Ectodermal cell (in vitro differentiated cells): ENCODE measurements at regions not wholly inside any gene's neighbourhood (a gene's known extent, or its start where the extent isn't known, plus 50 kb on each side); places are given as distances from the start of the nearest gene placed in this dataset.

Experiments used
- H3K27ac ChIP-seq: 2 replicates; pipeline ENCODE4 v1.7.0; 2013; ENCODE audit warnings: mild to moderate bottlenecking, low read depth, low read length; ENCODE audit not compliant: insufficient read depth, poor library complexity, severe bottlenecking
- H3K27me3 ChIP-seq: 2 replicates; pipeline ENCODE4 v1.7.0; 2013; ENCODE audit warnings: mild to moderate bottlenecking, low read length; ENCODE audit not compliant: insufficient read depth, control insufficient read depth, poor library complexity, severe bottlenecking
- H3K36me3 ChIP-seq: one replicate; pipeline ENCODE4 v1.7.0; 2013; ENCODE audit warnings: low read length; ENCODE audit not compliant: control insufficient read depth, insufficient read depth
- H3K4me1 ChIP-seq: one replicate; pipeline ENCODE4 v1.7.0; 2013; ENCODE audit warnings: low read length; ENCODE audit not compliant: control insufficient read depth, insufficient read depth
- H3K4me3 ChIP-seq: 2 replicates; pipeline ENCODE4 v1.7.0; 2013; ENCODE audit warnings: low read depth, low read length, control low read depth; ENCODE audit not compliant: insufficient read depth
- H3K9me3 ChIP-seq: 2 replicates; pipeline ENCODE4 v1.7.0; 2013; ENCODE audit warnings: mild to moderate bottlenecking, low read length, moderate library complexity; ENCODE audit not compliant: control insufficient read depth
- WGBS, 2 experiments: methylation state at CpG; one replicate each; pipeline ENCODE4 v1.1.7; 2013; ENCODE audit warnings: missing lambda C conversion rate in 2 of 2; 5-methylcytosine and 5-hydroxymethylcytosine counted together

GRCh38 chr19:32041681-32042292, 303.6 kb upstream of the ZNF507 start:
- no peak overlapping the region for H3K27ac ChIP-seq
- 8 to 9% methylated on average over 17 to 23 of the region's 23 CpGs for WGBS, 2 experiments
- peaks cover 24% of the 10 kb centered on the region for H3K27me3 ChIP-seq
- no peaks in the 10 kb centered on the region for H3K9me3 ChIP-seq
- H3K4me3 ChIP-seq, result peak overlapping the region; percentile 27
- no peaks in the 10 kb centered on the region for H3K4me1 ChIP-seq
- H3K36me3 ChIP-seq, result no peaks in the 10 kb centered on the region

GRCh38 chr19:32047788-32048187, 297.6 kb upstream of the ZNF507 start:
- 93 to 94% methylated on average over 5 of the region's 5 CpGs for WGBS, 2 experiments
- H3K27me3 ChIP-seq, result peaks cover 4% of the 10 kb centered on the region
- H3K36me3 ChIP-seq, result no peaks in the 10 kb centered on the region
- H3K9me3 ChIP-seq, result no peaks in the 10 kb centered on the region
- no peak overlapping the region for H3K27ac ChIP-seq
- no peak overlapping the region for H3K4me3 ChIP-seq
- no peaks in the 10 kb centered on the region for H3K4me1 ChIP-seq

GRCh38 chr19:32053376-32053775, 292.0 kb upstream of the ZNF507 start:
- H3K27me3 ChIP-seq, result no peaks in the 10 kb centered on the region
- no peak overlapping the region for H3K27ac ChIP-seq
- 94 to 95% methylated on average over 3 of the region's 3 CpGs for WGBS, 2 experiments
- H3K4me1 ChIP-seq, result no peaks in the 10 kb centered on the region
- no peaks in the 10 kb centered on the region for H3K36me3 ChIP-seq
- H3K9me3 ChIP-seq, result no peaks in the 10 kb centered on the region
- H3K4me3 ChIP-seq, result no peak overlapping the region

GRCh38 chr19:32053861-32054260, 291.5 kb upstream of the ZNF507 start:
- no peak overlapping the region for H3K4me3 ChIP-seq
- H3K27ac ChIP-seq, result no peak overlapping the region
- no peaks in the 10 kb centered on the region for H3K27me3 ChIP-seq
- no peaks in the 10 kb centered on the region for H3K36me3 ChIP-seq
- WGBS, 2 experiments, result 93 to 94% methylated on average over 10 of the region's 10 CpGs
- no peaks in the 10 kb centered on the region for H3K9me3 ChIP-seq
- no peaks in the 10 kb centered on the region for H3K4me1 ChIP-seq

DNA sequence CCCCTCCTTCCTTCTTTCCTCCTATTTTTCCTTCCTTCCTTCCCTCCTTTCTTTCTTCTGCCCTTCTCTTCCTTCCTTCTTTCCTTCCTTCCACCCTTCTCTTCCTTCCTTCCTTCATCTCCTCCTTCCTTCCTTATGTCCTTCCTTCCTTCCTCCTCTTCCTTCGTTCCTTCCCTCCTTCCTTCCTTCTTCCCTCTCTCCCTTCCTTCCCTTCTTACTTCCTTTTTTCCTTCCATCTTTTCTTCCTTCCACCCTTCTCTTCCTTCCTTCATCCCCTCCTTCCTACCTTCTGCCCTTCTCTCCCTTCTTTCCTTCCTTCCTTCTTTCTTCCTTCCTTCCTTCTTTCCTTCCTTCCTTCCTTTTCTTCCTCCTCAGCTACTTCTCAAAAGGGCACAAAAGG, 287.3 kb upstream of the ZNF507 start:
- Histone ChIP-seq H3K4me3 (no peak overlapping the region), H3K36me3 (no peaks in the 10 kb centered on the region), H3K27me3 (no peaks in the 10 kb centered on the region), H3K4me1 (no peaks in the 10 kb centered on the region), H3K9me3 (no peaks in the 10 kb centered on the region), H3K27ac (no peak overlapping the region)
- 91% methylated on average over 1 of the region's 1 CpG for WGBS, 2 experiments

DNA sequence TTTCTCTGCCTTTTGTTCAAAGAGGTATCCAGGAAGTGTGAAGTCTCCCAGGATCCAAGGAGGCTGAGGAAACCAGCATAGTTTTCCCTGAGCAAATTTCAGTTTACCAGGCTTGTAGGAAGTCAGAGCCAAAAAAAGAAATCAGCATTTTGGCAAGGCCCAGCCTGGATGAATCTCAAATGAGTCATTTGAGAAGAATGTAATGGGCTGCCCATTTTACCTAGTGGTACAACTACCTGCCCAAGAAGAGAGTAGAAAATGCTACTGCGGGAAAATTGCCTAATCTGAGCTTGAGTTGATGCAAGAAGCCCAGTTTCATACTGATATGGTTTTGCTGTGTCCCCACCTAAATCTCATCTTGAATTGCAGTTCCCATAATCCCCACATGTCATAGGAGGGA, 284.1 kb upstream of the ZNF507 start:
- WGBS, 2 experiments, result 89 to 100% methylated on average over 1 of the region's 1 CpG

GRCh38 chr19:32063601-32064000, 281.8 kb upstream of the ZNF507 start:
- Histone ChIP-seq H3K27me3 (no peaks in the 10 kb centered on the region), H3K36me3 (no peaks in the 10 kb centered on the region), H3K4me3 (no peak overlapping the region), H3K4me1 (no peaks in the 10 kb centered on the region), H3K9me3 (no peaks in the 10 kb centered on the region), H3K27ac (no peak overlapping the region)
- 96% methylated on average over 10 of the region's 10 CpGs for WGBS, 2 experiments

More for the DNA sequence above, 284.1 kb upstream of the ZNF507 start:
- Histone ChIP-seq H3K36me3 (no peaks in the 10 kb centered on the region), H3K4me1 (no peaks in the 10 kb centered on the region), H3K27ac (no peak overlapping the region), H3K4me3 (no peak overlapping the region), H3K27me3 (no peaks in the 10 kb centered on the region), H3K9me3 (no peaks in the 10 kb centered on the region)

DNA sequence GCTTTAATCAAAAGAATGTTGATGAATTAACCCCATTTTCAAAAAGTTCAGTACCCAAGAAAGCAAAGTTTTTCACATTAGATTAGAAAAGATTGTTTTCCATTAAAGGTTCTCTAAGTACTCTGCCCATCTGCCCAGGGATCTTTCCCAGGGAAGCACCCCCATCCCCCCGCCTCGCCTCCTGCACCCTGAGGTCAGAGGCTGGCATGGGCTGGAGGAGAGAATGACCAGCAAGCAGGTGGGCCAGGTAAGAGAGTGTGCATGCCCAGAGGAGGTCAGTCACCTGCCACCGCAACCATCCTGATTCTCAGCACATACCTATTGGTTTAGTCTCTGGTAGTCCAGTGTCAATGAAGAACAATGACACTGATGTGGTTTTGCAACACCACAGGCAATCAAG, 279.4 kb upstream of the ZNF507 start:
- Histone ChIP-seq H3K9me3 (no peaks in the 10 kb centered on the region), H3K27me3 (no peaks in the 10 kb centered on the region), H3K4me3 (no peak overlapping the region), H3K4me1 (no peaks in the 10 kb centered on the region), H3K27ac (no peak overlapping the region), H3K36me3 (no peaks in the 10 kb centered on the region)
- 91 to 97% methylated on average over 3 of the region's 3 CpGs for WGBS, 2 experiments

DNA sequence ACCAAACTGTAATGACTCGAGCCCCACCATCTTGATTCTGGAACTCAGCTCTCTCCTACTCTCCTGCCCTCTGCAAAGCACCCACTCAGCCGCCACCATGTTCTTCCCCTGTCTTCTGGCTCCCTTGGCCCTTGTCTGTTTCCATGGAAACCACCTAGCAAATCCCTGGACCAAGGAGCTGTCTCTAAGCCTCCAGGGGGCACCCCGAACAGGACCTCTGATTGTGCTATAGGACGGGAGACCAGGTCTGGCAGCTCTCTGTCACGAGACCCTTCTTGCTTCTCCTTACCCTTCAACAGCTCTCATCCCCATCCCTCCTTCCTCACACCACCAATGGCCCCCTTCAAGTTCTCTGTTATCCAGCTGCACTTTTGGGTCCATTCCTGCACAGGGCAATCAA, 277.7 kb upstream of the ZNF507 start:
- Histone ChIP-seq H3K4me3 (no peak overlapping the region), H3K27ac (no peak overlapping the region), H3K27me3 (no peaks in the 10 kb centered on the region), H3K9me3 (no peaks in the 10 kb centered on the region), H3K4me1 (no peaks in the 10 kb centered on the region), H3K36me3 (no peaks in the 10 kb centered on the region)
- 58 to 63% methylated on average over 5 of the region's 5 CpGs for WGBS, 2 experiments

- no peak overlapping the region for H3K27ac ChIP-seq
- no peaks in the 10 kb centered on the region for H3K27me3 ChIP-seq
- no peaks in the 10 kb centered on the region for H3K36me3 ChIP-seq
- WGBS, 2 experiments, result 79 to 91% methylated on average over 5 to 7 of the region's 7 CpGs
- no peaks in the 10 kb centered on the region for H3K9me3 ChIP-seq
- no peaks in the 10 kb centered on the region for H3K4me1 ChIP-seq
- no peak overlapping the region for H3K4me3 ChIP-seq
These were observed 276.6 kb upstream of the ZNF507 start for GRCh38 chr19:32068793-32069192.

DNA sequence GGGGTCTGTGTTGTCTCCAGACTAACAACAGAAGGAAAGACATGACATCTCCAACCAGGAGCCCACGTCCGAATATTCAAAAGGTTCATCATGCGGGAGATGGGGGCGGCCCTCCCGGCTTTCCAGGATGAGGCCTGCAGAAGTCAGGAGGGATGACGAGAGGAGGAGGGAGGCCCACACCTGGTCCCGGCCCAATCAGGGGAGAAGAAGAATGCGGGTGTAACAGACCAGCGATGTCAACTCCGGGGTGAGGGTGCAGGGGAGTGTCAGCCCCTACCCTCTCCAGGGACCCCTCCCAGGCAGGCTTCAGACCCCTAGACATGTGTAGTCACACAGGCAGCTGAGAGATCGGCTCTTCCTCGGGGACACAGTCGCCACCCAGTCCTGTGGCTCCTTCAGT, 275.3 kb upstream of the ZNF507 start:
- Histone ChIP-seq H3K36me3 (no peaks in the 10 kb centered on the region), H3K27ac (no peak overlapping the region), H3K9me3 (no peaks in the 10 kb centered on the region), H3K27me3 (no peaks in the 10 kb centered on the region), H3K4me3 (no peak overlapping the region), H3K4me1 (no peaks in the 10 kb centered on the region)
- WGBS, 2 experiments, result 90% methylated on average over 13 of the region's 13 CpGs
